Type B pancreatic cell (in vitro differentiated cells): ENCODE measurements at regions not wholly inside any gene's neighbourhood (a gene's known extent, or its start where the extent isn't known, plus 50 kb on each side); places are given as distances from the start of the nearest gene placed in this dataset.

ENCODE experiments used
- DNase-seq: peaks from one replicate; pipeline ENCODE4 v3.0.0; 2021; ENCODE audit warnings: mixed read lengths; ENCODE audit not compliant: unreplicated experiment; ENCODE audit errors: extremely low spot score
- H3K27ac Mint-ChIP-seq: 2 replicates; pipeline ENCODE4 v1.8.0; 2021; ENCODE audit warnings: mild to moderate bottlenecking, mixed read lengths
- H3K27me3 Mint-ChIP-seq: 2 replicates; pipeline ENCODE4 v1.8.0; 2021; ENCODE audit warnings: mixed read lengths
- H3K36me3 Mint-ChIP-seq: 2 replicates; pipeline ENCODE4 v1.8.0; 2021; ENCODE audit warnings: mixed read lengths
- H3K4me1 Mint-ChIP-seq: one replicate; pipeline ENCODE4 v1.8.0; 2021; ENCODE audit warnings: mixed read lengths; ENCODE audit not compliant: unreplicated experiment
- H3K4me3 Mint-ChIP-seq: 2 replicates; pipeline ENCODE4 v1.8.0; 2021; ENCODE audit warnings: mild to moderate bottlenecking, mixed read lengths
- H3K9me3 Mint-ChIP-seq: 2 replicates; pipeline ENCODE4 v1.8.0; 2021; ENCODE audit warnings: mixed read lengths
- CTCF ChIP-seq: fragments of 200-600 bp; sonication (generic); conservative IDR thresholded peaks from 2 replicates; pipeline ENCODE4 v1.5.0; 2021; ENCODE audit warnings: antibody characterized with exemption, mild to moderate bottlenecking

- H3K27ac Mint-ChIP-seq, result no peak overlapping the region
- no peak for TF ChIP-seq CTCF
- H3K4me3 Mint-ChIP-seq, result no peak overlapping the region
- H3K9me3 Mint-ChIP-seq, result peaks cover 16% of the 10 kb centered on the region
- peaks cover 3% of the 10 kb centered on the region for H3K4me1 Mint-ChIP-seq
- DNase-seq, result no peak
- H3K27me3 Mint-ChIP-seq, result no peaks in the 10 kb centered on the region
- H3K36me3 Mint-ChIP-seq, result no peaks in the 10 kb centered on the region
These were observed 300.7 kb upstream of the SNX7 start for GRCh38 chr1:98360864-98361263.

GRCh38 chr1:98355656-98356383 is 305.7 kb upstream of the SNX7 start:
- no peaks in the 10 kb centered on the region for H3K36me3 Mint-ChIP-seq
- no peak overlapping the region for H3K27ac Mint-ChIP-seq
- no peaks in the 10 kb centered on the region for H3K27me3 Mint-ChIP-seq
- H3K9me3 Mint-ChIP-seq, result peaks cover 4% of the 10 kb centered on the region
- H3K4me1 Mint-ChIP-seq, result peaks cover 3% of the 10 kb centered on the region
- H3K4me3 Mint-ChIP-seq, result no peak overlapping the region
- TF ChIP-seq CTCF, result no peak
- DNase-seq, result no peak

GRCh38 chr1:98352378-98352777 is 309.1 kb upstream of the SNX7 start:
- Mint-ChIP-seq H3K9me3 (no peaks in the 10 kb centered on the region), H3K36me3 (no peaks in the 10 kb centered on the region), H3K27ac (no peak overlapping the region), H3K4me1 (no peaks in the 10 kb centered on the region), H3K27me3 (peaks cover 3% of the 10 kb centered on the region), H3K4me3 (no peak overlapping the region)
- DNase-seq, result no peak
- TF ChIP-seq CTCF, result no peak

GRCh38 chr1:98351561-98351960 is 310.0 kb upstream of the SNX7 start:
- H3K27me3 Mint-ChIP-seq, result peaks cover 3% of the 10 kb centered on the region
- H3K9me3 Mint-ChIP-seq, result no peaks in the 10 kb centered on the region
- no peaks in the 10 kb centered on the region for H3K4me1 Mint-ChIP-seq
- no peak overlapping the region for H3K4me3 Mint-ChIP-seq
- no peaks in the 10 kb centered on the region for H3K36me3 Mint-ChIP-seq
- H3K27ac Mint-ChIP-seq, result no peak overlapping the region
- no peak for TF ChIP-seq CTCF
- no peak for DNase-seq

GRCh38 chr1:98345417-98345816 is 316.1 kb upstream of the SNX7 start:
- no peaks in the 10 kb centered on the region for H3K9me3 Mint-ChIP-seq
- H3K4me1 Mint-ChIP-seq, result peaks cover 6% of the 10 kb centered on the region
- no peak overlapping the region for H3K4me3 Mint-ChIP-seq
- H3K27me3 Mint-ChIP-seq, result peaks cover 3% of the 10 kb centered on the region
- no peak overlapping the region for H3K27ac Mint-ChIP-seq
- no peaks in the 10 kb centered on the region for H3K36me3 Mint-ChIP-seq
- TF ChIP-seq CTCF, result no peak
- no peak for DNase-seq
